ENCODE measurements at regions not wholly inside any gene's neighbourhood (a gene's known extent, or its start where the extent isn't known, plus 50 kb on each side); places are given as distances from the start of the nearest gene placed in this dataset.

DNA sequence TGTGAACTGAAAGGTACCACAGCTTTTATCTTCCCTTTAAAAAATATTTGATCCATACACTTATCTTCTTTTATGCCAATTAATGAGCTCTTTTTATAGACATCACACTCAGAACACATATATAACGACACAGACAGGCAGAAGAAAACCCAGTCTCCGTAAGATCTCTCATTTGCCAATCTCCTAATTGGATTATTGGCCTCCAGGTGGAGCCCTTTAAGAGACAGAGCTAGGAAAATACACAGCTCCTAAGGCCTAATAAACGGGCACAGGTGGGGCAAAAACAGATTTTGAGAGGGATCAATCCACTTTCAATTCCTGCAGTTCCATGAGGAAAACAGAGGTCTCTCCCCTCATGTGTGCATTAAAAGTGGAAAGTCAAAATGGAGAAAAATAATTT lies 1495.4 kb downstream of the RPA4 start:
- Mint-ChIP-seq H3K36me3 (no peaks in the 10 kb centered on the region), H3K9me3 (peaks cover 4 to 9% of the 10 kb centered on the region in 2 donors), H3K27ac (no peak overlapping the region), H3K4me1 (no peaks in the 10 kb centered on the region), H3K4me3 (no peak overlapping the region), H3K27me3 (ENCODE audit: low read depth in 2 of 2) (no peaks in the 10 kb centered on the region)
- Histone ChIP-seq H3K4me1 (ENCODE audit: control insufficient read depth, insufficient read depth, low read length) (no peaks in the 10 kb centered on the region), H3K27me3 (ENCODE audit: control insufficient read depth, insufficient read depth, low read length) (no peaks in the 10 kb centered on the region), H3K27ac (ENCODE audit: low read length) (no peak overlapping the region), H3K4me3 (ENCODE audit: low read length) (no peak overlapping the region), H3K36me3 (ENCODE audit: control insufficient read depth, insufficient read depth, low read length) (no peaks in the 10 kb centered on the region), H3K9me3 (ENCODE audit: control insufficient read depth, insufficient read depth, low read length) (no peaks in the 10 kb centered on the region)
- intact Hi-C loops (cut with micrococcal nuclease): no loop called here
- no peak for ATAC-seq
- no peak for DNase-seq
- TF ChIP-seq, protein P1, sequence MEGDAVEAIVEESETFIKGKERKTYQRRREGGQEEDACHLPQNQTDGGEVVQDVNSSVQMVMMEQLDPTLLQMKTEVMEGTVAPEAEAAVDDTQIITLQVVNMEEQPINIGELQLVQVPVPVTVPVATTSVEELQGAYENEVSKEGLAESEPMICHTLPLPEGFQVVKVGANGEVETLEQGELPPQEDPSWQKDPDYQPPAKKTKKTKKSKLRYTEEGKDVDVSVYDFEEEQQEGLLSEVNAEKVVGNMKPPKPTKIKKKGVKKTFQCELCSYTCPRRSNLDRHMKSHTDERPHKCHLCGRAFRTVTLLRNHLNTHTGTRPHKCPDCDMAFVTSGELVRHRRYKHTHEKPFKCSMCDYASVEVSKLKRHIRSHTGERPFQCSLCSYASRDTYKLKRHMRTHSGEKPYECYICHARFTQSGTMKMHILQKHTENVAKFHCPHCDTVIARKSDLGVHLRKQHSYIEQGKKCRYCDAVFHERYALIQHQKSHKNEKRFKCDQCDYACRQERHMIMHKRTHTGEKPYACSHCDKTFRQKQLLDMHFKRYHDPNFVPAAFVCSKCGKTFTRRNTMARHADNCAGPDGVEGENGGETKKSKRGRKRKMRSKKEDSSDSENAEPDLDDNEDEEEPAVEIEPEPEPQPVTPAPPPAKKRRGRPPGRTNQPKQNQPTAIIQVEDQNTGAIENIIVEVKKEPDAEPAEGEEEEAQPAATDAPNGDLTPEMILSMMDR (IDR thresholded peaks at IDR 0.05): no peak
- 94% methylated on average over 2 of the region's 3 CpGs for WGBS (ENCODE audit: insufficient coverage)

DNA sequence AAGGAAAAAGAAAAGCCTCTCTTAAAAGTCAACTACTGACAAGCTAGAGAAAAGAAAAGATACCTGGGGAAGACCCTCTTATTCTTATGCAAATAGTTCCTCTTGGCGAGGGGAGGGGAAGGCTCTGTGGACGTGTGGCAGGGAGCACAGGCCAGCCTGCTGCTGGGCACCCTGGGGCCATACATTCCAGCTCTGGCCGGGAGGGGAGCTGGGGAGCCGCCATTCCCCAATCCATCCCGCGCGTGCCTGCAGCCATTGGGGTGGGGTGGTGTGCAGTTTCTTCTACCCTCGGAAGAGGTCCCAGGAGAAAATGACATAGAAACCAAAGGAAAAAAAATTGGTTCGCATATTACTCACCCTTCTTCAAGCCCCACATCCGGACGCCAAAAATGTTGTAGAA lies 1496.4 kb downstream of the RPA4 start:
- no peaks in the 10 kb centered on the region for H3K9me3 ChIP-seq (ENCODE audit: control insufficient read depth, insufficient read depth, low read length)
- no peaks in the 10 kb centered on the region for H3K4me1 ChIP-seq (ENCODE audit: control insufficient read depth, insufficient read depth, low read length)
- no peak overlapping the region for H3K4me3 Mint-ChIP-seq
- intact Hi-C loops (cut with micrococcal nuclease): no loop called here
- 100% methylated on average over 1 of the region's 11 CpGs for WGBS (ENCODE audit: insufficient coverage)
- H3K4me1 Mint-ChIP-seq: no peaks in the 10 kb centered on the region
- H3K4me3 ChIP-seq (ENCODE audit: low read length): no peak overlapping the region
- no peak overlapping the region for H3K27ac ChIP-seq (ENCODE audit: low read length)
- ATAC-seq (no peak), DNase-seq (no peak)
- H3K27me3 Mint-ChIP-seq (ENCODE audit: low read depth in 2 of 2): no peaks in the 10 kb centered on the region
- TF ChIP-seq, protein P1 (IDR thresholded peaks at IDR 0.05): no peak
- H3K36me3 Mint-ChIP-seq: no peaks in the 10 kb centered on the region
- H3K36me3 ChIP-seq (ENCODE audit: control insufficient read depth, insufficient read depth, low read length): no peaks in the 10 kb centered on the region
- peaks cover 6% of the 10 kb centered on the region in 2 donors for H3K9me3 Mint-ChIP-seq
- H3K27me3 ChIP-seq (ENCODE audit: control insufficient read depth, insufficient read depth, low read length): no peaks in the 10 kb centered on the region
- H3K27ac Mint-ChIP-seq: no peak overlapping the region

DNA sequence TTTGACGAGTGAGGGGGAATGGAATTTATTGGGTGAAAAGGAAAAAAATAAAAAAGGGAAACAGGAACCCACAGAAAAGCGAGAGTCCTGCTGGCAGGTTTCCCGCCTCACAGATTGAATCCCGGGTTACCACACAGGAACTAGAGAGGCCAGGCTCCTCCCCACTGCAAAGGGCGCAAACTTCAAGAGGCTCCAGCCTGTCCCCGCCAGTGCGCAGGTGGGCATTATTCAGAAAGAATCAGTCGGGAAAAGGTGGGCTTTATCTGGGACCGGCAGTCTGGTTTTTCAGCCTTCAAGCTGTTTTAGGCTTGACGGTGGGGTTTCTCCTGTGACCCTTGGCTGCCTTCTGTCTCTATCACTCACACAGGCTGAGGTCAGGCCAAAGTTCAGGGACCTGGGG lies 1496.8 kb downstream of the RPA4 start:
- no peaks in the 10 kb centered on the region for H3K36me3 Mint-ChIP-seq
- TF ChIP-seq, protein P1 (IDR thresholded peaks at IDR 0.05): no peak
- H3K4me1 Mint-ChIP-seq: no peaks in the 10 kb centered on the region
- no peak overlapping the region for H3K27ac ChIP-seq (ENCODE audit: low read length)
- no peaks in the 10 kb centered on the region for H3K36me3 ChIP-seq (ENCODE audit: control insufficient read depth, insufficient read depth, low read length)
- ATAC-seq: no peak
- H3K27me3 ChIP-seq (ENCODE audit: control insufficient read depth, insufficient read depth, low read length): no peaks in the 10 kb centered on the region
- WGBS (ENCODE audit: insufficient coverage): 91% methylated on average over 10 of the region's 10 CpGs
- no peak overlapping the region for H3K4me3 ChIP-seq (ENCODE audit: low read length)
- H3K4me1 ChIP-seq (ENCODE audit: control insufficient read depth, insufficient read depth, low read length): no peaks in the 10 kb centered on the region
- no peaks in the 10 kb centered on the region for H3K9me3 ChIP-seq (ENCODE audit: control insufficient read depth, insufficient read depth, low read length)
- H3K9me3 Mint-ChIP-seq: peaks cover 6% of the 10 kb centered on the region in 2 donors
- intact Hi-C loops (cut with micrococcal nuclease): no loop called here
- H3K27ac Mint-ChIP-seq: no peak overlapping the region
- H3K27me3 Mint-ChIP-seq (ENCODE audit: low read depth in 2 of 2): no peaks in the 10 kb centered on the region
- DNase-seq: no peak
- no peak overlapping the region for H3K4me3 Mint-ChIP-seq

DNA sequence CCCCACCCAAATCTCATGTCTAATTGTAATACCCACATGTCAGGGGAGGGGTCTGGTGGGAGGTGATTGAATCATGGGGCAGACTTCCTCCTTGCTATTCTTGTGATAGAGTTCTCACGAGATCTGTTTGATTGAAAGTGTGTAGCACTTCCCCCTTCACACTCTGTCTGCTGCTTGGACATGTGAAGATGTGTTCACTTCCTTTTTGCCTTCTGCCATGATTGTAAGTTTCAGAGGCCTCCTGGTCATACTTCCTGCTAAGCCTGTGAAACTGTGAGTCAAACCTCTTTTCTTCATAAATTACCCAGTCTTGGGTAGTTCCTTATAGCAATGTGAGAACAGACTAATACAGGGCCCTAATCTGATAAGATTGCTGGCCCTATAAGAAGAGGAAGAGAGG lies 1514.8 kb downstream of the RPA4 start:
- peaks cover 3 to 9% of the 10 kb centered on the region in 2 donors for H3K9me3 Mint-ChIP-seq
- Histone ChIP-seq H3K36me3 (ENCODE audit: control insufficient read depth, insufficient read depth, low read length) (no peaks in the 10 kb centered on the region), H3K27ac (ENCODE audit: low read length) (no peak overlapping the region), H3K27me3 (ENCODE audit: control insufficient read depth, insufficient read depth, low read length) (no peaks in the 10 kb centered on the region), H3K9me3 (ENCODE audit: control insufficient read depth, insufficient read depth, low read length) (no peaks in the 10 kb centered on the region), H3K4me1 (ENCODE audit: control insufficient read depth, insufficient read depth, low read length) (no peaks in the 10 kb centered on the region), H3K4me3 (ENCODE audit: low read length) (no peak overlapping the region)
- H3K4me3 Mint-ChIP-seq: no peak overlapping the region
- ATAC-seq: peak in 1 of 3 donors; percentile 45
- no peak for DNase-seq
- no peak overlapping the region for H3K27ac Mint-ChIP-seq
- TF ChIP-seq, protein P1 (IDR thresholded peaks at IDR 0.05): no peak
- intact Hi-C loops (cut with micrococcal nuclease): no loop called here
- no CpG with 5 or more reads among the region's 1 CpG for WGBS (ENCODE audit: insufficient coverage)
- no peaks in the 10 kb centered on the region for H3K4me1 Mint-ChIP-seq
- no peaks in the 10 kb centered on the region for H3K36me3 Mint-ChIP-seq
- no peaks in the 10 kb centered on the region for H3K27me3 Mint-ChIP-seq (ENCODE audit: low read depth in 2 of 2)

Measured in natural killer cell (primary cell).